Epithelial cell of esophagus (primary cell): ENCODE measurements at regions not wholly inside any gene's neighbourhood (a gene's known extent, or its start where the extent isn't known, plus 50 kb on each side); places are given as distances from the start of the nearest gene placed in this dataset.

Experiments used
- DNase-seq: peaks from one replicate; pipeline ENCODE4 v3.0.0; 2010; ENCODE audit warnings: low read depth
- H3K4me3 ChIP-seq: 2 replicates; pipeline ENCODE4 v1.5.1; 2011; ENCODE audit warnings: mild to moderate bottlenecking, low read length, control low read depth
- TF ChIP-seq, protein P1 (sequence below): IDR thresholded peaks from 2 replicates; pipeline ENCODE4 v1.5.1; 2011; ENCODE audit warnings: low read depth, mild to moderate bottlenecking, low read length, control low read depth, inconsistent platforms; ENCODE audit not compliant: insufficient read depth; ENCODE audit errors: missing control alignments

DNA sequence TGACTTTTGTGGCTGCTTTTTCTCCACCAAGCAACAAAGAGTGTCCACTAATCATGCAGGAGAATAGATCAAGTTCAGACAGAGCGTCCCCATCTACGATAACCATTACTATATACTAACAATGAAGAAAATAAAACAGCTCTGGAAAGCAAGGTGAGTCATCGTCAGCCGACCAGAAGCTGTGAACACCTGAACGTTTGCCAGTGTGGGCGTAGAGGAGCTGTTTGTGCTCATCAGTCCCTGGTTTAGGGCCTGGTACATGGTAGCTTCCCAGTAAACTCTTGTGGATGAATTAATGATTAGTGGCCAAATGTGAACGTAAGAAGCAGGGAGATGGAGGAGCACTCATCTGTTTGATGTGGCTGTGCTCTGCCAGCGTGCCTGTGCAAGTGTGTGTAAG, 180.7 kb downstream of the EVX1 start:
- no peak overlapping the region for H3K4me3 ChIP-seq
- DNase-seq, result peak; percentile 95
- TF ChIP-seq, protein P1, sequence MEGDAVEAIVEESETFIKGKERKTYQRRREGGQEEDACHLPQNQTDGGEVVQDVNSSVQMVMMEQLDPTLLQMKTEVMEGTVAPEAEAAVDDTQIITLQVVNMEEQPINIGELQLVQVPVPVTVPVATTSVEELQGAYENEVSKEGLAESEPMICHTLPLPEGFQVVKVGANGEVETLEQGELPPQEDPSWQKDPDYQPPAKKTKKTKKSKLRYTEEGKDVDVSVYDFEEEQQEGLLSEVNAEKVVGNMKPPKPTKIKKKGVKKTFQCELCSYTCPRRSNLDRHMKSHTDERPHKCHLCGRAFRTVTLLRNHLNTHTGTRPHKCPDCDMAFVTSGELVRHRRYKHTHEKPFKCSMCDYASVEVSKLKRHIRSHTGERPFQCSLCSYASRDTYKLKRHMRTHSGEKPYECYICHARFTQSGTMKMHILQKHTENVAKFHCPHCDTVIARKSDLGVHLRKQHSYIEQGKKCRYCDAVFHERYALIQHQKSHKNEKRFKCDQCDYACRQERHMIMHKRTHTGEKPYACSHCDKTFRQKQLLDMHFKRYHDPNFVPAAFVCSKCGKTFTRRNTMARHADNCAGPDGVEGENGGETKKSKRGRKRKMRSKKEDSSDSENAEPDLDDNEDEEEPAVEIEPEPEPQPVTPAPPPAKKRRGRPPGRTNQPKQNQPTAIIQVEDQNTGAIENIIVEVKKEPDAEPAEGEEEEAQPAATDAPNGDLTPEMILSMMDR, result no peak

DNA sequence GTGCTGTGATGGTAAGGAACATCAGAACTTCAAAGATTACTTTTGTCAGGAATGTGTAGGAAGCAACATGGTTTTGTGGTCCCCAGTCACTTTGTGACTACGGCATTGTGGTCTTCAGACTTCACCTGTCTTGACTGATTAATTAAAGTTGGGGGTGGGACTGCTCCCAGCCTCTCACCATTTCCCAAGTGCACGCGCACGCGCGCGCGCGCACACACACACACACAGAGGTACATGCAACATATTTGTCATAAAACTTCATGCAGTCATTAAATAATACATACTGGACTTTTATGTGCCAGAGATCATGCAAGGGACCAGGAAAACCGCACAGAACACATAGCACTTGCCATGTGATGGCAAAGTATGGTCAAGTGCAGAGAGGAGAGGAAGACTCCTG, 181.2 kb downstream of the EVX1 start:
- DNase-seq, result no peak
- TF ChIP-seq, protein P1, result no peak
- no peak overlapping the region for H3K4me3 ChIP-seq

DNA sequence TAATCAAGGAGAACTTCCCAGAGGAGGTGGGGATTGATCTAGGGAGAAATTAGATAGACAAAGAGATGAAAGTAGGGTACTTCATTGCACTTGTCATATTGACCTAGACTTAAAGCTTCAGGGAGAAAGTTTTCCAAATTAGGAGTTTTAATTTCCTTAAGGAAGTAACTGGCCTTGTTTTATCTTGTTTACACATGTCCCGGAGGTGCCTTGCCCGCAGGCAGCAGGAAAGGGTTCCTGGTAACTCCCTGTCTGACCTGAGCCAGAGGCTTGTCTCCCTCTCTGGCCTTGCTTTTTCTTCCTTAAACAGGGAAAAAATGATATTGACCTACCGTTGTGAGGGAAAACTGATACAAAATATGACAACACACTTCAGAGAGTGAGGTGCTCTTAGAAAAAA, 181.6 kb downstream of the EVX1 start:
- TF ChIP-seq, protein P1, result no peak
- peak; percentile 79 for DNase-seq
- H3K4me3 ChIP-seq, result no peak overlapping the region

DNA sequence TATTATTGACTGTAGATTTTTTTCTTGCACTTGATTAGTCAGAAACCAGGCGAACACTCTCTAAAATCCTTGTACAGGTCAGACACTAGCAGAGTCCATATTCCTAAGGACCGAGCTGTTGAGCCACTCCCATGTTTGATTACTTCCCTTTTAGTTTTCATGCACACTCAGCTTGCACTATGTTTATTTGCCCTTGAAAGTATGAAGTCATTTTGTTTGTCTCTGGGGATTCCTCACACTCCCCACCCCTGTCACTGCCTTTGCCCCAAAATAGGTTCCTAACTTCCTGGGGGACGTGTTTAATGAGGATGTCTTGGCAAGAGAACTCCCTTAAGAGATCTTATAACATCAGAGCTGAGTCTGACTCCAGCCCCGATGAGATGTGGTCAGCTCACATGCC, 182.1 kb downstream of the EVX1 start:
- peak; percentile 10 for DNase-seq
- no peak overlapping the region for H3K4me3 ChIP-seq
- TF ChIP-seq, protein P1, result no peak

DNA sequence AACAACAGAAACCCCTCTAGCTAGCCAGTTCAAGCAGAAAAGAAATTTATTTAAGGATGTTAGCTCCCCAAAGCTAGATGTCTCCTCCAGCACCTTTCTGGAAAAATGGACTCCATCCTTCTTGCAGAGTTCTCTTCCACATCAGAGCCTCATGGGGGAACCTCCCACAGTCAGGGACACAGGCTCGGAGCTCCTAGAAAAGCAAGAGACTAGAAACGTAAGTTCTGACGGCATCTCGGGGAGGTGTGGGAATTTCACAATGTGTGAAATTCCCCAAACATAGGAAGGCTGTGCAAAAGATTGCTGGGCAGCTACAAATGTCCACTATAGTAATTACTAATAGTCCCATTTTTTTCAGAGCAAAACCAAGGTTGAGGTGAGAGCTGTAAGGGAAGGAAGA, 184.8 kb downstream of the EVX1 start:
- TF ChIP-seq, protein P1, result no peak
- H3K4me3 ChIP-seq, result no peak overlapping the region
- no peak for DNase-seq

DNA sequence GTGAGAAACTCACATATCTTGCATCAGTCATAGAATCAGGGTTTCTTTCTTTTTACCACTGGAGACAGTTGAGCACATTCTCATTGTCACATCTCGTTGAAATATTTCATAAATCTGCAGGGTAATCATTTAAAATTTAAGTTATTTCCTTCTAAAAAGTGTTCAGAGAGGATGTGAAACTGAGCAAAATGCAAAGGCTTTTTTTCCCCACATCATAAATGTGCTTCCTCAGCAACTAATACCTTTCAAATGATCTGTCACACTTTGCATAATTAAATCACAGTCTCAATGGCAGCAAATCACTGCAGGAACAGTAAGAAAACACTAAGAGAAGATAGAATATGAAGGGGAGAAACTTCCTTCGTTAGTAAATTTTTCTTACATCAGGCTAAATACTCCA, 187.5 kb downstream of the EVX1 start:
- no peak overlapping the region for H3K4me3 ChIP-seq
- no peak for DNase-seq
- TF ChIP-seq, protein P1, result no peak

DNA sequence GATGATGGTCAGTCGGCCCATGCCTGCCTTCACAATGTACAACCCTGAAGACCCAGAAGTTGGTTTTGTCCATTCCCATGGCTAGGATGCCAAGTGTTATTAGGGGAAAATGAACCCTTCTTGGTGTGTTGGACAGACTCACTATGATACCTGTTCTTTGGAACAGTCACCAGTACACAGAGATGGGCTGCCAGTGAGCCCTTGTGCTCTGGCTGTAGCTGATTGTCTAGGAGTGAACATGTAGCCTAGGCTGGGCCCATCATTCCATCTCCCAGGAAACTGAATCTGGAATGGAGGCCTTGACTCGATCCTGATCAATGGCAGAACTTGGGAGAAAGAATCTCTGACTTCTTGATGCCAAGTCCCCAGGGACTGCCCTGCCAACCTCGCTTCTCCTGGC, 188.9 kb downstream of the EVX1 start:
- no peak overlapping the region for H3K4me3 ChIP-seq
- TF ChIP-seq, protein P1, result no peak
- no peak for DNase-seq
